GM21360 (cell line): ENCODE measurements at regions not wholly inside any gene's neighbourhood (a gene's known extent, or its start where the extent isn't known, plus 50 kb on each side); places are given as distances from the start of the nearest gene placed in this dataset.

Experiments
- ATAC-seq: cut with Tn5 transposase; IDR thresholded peaks from one replicate; pipeline ENCODE4 v1.9.1; 2021; ENCODE audit warnings: mild to moderate bottlenecking, moderate library complexity; ENCODE audit not compliant: unreplicated experiment

DNA sequence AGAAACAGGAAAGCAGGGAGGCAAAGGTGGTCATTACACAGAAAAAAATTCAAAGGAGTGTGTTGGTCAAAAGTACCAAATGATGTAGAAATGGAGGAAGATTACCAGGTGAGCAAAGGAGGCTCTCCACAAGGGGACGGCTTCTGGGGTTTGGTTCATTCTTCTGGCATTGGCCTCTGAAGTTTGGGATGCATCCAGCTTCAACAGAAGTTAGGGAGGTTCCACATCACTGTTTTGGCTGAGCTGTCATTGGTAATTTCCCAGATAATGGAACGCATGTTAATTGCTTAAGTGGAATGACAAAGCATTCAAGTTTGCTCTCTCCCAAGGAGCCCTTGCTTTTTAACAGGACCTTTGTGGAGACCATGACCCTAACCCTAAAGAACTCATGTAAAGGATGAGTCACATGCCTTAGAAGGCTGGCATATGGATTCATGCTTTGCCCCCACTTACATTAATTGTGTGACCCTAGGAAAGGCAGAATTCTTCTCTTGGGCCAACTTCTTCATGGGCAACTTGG is 398.6 kb downstream of the GPAM start:
- no peak for ATAC-seq

DNA sequence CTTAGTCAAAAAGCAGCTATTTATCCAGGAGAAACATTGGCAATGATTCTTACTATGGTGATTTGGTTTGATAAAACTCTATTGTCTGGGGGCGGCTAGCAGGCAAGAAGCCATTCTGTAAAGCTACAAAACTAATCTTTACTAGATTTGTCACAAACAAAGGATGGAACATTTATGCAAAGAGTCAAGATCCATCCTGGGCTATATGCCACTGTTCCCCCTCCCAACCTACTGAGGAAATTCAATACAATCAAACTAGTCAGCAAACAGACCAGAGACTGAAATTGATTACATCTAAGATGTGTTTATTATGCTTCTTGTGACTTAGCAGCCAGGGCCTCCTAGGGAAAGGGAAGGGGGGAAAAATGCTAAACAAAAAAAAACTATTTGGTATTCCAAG is 397.6 kb downstream of the GPAM start:
- no peak for ATAC-seq

DNA sequence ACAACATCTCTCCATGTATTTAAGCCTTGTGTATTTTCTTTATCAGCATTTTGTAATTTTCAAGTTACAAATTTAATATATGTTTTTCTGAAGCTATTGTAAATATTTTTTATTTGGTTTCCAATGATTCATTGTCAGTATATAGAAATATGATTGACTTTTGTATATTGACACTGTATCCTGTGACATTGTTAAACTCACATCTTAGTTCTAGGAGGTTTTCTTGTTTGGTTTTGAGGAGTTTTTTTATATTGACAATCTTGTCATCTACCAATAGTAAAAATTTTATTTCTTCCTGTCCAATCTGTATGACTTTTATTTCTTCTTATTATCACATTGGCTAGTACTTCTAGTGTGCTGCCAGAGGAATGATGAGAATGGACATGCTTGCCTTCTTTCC is 393.7 kb downstream of the GPAM start:
- no peak for ATAC-seq

DNA sequence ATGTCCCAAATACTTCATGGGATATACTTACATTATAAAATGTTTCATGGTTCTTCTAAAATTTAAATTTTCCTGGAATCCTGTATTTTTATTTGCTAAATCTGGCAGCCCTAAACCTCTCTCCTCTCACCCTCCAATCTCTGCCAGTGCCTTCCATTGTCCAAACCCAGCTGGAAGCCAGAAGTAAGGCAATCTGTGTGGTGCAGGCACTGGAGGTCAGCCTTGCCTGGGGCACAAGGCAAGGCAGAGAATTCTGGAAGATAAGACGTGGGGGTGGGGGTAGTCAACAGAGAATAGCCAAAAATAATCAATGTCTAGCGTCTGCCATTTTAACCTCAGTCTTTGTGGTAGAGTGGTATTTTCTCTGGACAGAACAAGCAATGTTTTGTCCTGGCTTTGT is 381.7 kb downstream of the GPAM start:
- no peak for ATAC-seq

DNA sequence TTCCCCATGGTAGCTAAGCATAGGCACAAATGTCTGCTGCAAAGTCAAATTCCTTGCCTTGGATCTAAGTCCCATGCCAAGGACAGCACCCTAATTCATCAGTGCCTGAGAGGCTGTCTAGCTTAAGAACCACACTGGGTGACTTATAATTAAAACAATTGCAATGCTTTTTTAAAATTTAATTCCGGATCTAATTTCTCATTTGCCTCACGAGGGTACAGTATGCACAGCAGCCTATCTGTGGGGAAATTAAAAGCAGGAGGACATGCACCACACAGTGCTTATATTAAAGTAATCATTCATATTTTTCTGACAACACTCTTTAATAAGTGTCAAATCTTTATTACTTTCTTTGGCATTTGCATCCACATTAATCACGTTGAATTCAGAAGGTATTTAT is 378.8 kb downstream of the GPAM start:
- ATAC-seq, result no peak

DNA sequence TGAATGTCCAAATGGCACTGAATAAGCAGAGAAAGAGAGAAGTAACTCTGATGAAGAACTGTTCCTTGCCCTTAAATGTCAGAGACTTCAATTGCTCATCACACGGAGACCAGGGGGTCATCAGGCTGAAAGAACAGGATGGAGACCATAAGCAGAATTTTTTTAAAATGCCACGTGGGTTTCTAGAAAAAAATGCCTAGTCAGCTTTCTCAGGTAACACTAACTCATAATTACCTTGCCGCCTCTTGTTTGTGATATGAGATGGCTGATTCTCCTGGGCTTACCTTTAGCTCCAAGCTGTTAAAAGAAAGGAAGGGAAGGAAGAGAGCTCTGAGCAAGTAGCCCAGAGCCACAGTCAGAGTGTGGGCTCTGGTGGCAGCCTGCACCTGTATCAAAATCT is 372.0 kb downstream of the GPAM start:
- ATAC-seq, result no peak

DNA sequence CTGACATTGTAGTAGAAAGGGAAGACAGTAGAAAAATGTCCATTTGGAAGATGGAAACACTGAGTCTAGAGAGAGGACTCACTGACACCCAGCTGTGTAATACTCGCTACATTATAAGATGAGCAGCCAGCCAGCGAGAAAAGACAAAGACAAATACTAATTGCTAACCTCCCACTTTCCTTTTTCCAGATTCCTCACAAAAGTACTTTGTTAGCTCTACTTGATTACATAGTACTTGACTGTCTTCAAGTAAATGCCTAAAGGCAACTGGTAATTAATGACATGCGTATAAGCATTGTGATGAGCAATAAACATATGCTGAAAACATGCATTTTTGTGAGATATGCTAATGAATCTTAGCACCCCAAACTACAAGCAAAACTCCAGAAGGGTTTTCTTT is 363.1 kb downstream of the GPAM start:
- ATAC-seq, result no peak

DNA sequence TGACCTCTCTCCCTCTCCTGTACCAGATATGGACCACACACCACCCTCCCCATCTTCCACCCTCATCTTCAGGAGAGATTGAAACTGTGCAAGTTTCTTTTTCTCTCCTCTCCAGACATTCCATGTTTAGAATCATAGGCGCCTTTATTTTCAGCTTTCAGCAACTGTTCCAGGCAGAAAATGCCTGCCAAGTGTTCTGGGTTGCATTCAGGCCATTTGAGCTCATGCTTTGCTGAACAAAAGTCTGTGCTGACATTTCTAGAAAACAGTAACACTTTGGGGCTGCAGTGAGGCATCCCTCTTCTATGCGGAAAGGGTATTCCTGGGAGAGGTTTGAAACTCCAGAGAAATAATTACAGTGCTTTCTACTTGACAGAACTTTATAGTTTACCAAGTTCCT is 361.7 kb downstream of the GPAM start:
- no peak for ATAC-seq

DNA sequence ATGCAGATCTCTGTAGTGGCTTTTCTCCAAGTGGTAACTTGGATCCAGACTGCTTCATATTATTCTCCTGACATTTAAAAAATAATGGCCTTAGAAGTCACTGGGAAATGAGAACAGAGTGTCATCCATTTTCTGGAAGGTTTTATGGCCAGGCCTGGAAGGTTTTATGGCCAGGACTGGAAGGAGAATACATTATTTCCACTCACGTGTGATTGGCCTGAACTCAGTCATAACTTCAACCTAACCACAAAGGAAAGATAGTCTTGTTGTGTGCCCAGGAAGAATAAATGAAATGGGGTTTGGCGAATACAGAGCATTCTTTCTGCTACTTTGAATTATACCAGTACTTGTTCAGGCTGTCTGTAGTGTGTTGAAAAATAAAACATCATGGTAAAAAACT is 360.9 kb downstream of the GPAM start:
- no peak for ATAC-seq

DNA sequence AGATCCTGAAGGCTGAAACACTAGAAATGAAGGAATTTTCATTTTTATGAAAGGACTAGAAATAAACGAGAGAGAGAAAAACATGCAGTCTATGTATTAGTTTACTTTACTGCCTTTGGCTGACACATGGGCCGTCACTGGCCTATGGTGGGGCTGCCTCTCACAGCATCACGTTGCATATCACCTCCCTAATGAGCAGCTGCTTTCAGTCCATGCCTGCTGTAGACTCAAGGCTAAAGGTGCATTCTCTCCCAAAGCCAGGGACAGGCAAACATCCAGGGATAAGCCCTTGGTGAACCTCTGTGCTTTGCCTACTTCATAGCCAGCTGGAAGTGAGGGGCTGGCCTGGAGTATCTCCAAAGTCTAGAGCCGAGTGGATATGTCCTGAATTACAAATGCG is 359.4 kb downstream of the GPAM start:
- no peak for ATAC-seq

DNA sequence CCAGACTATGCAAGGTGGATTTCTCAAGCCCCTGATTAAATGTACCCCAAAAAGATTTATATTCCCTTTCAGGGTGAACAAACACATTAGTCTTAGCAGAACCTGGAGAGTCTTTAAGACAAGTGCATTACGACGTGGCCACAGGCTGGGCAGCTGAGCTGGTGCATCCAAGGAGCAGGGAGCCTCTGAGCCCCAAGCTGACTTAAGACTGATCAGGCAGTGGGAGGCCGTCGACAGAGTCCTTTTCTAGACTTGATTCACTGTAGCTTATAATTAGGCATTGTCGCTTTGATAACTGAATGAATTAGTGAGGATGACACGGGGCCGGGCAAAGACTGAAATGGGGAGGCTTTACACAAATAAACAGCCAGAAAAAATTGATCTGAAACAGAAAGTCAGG is 353.2 kb downstream of the GPAM start:
- no peak for ATAC-seq

DNA sequence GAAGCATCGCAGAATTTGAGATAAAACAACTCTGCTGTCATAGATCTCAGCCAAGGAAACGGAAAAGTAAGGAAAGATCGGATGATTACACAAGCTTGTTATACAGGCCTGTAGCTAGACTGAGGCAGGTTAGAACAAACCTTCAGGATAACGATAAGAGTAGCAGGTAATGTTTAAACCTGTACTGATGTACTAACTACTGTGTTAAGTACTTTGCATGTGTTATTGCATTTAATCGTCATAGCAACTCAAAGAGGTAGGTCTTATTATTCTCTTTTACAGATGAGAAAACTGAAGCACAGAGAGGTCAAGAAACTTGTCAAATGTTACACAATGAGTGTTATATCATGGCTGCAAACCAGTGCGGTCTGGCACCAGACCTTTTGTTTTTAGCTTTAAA is 352.5 kb downstream of the GPAM start:
- ATAC-seq, result no peak

DNA sequence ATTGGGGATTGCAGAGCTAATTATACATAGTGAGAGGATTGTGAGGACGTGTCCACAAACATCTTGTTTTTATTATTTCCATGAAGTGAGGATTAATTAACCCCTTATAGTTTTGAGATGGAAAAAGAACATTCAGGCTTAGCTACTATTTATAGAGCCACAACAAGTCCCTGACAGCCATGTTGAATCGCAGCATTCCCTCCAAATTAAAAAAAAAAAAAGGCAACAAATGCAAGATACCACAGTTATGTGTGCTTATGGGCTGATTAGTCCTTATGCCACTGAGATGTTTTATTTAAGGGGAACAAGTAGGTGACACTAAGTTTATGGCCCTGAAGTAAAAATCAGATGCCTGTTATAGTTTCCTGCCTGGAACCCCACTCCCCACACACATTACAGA is 350.3 kb downstream of the GPAM start:
- no peak for ATAC-seq

DNA sequence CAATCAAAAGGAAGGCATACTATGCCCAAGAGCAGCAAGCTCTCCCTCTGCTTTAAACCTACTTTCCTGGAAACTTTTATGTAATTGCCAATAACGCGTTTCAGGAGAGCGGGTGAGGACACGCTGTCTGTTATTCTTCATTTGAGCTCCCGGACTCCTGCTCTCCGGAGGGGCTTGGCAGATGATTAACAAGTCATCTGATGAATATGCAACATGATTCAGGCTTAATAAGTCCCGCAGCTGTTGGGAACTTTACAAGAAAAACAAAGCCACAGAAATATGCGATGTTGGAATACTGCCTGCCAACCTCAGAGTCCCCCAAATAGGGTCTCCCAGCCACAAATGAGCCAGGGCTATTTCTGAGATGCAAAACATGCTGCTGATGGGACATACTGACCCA is 348.0 kb downstream of the GPAM start:
- ATAC-seq, result no peak

DNA sequence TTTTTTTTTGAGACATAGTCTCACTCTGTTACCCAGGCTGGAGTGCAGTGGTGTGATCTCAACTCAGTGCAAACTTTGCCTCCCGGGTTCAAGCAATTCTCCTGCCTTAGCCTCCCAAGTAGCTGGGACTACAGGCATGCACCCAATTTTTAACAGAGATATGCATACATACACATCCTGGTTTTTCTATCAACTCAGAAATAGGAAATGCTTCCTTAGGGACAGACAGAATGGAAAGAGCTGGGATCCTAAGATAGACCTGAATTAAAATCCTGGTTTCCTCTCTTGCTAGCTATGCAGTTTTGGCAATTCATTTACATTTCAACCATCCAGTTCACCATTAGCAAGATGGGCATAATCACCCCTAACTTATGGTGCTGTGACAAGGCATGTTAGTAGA is 347.5 kb downstream of the GPAM start:
- ATAC-seq, result no peak

DNA sequence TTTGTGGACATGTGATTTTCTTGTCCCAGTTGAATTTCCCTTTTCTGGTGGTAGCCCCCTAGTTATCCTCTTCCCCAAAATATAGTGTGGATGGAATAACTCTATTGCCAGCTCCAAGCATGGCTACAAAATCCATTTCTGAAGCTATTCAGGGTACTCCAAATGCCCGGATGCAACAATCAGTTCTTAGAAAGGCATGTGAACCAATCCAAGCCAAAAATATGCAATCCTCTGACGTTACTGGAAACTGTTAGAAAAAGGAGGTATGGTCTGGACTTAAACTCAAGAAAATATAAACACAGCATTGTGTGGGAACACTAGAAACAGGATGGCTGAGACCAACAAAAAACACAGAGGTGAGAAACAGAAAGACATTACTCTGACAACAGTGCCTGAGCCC is 347.0 kb downstream of the GPAM start:
- no peak for ATAC-seq

DNA sequence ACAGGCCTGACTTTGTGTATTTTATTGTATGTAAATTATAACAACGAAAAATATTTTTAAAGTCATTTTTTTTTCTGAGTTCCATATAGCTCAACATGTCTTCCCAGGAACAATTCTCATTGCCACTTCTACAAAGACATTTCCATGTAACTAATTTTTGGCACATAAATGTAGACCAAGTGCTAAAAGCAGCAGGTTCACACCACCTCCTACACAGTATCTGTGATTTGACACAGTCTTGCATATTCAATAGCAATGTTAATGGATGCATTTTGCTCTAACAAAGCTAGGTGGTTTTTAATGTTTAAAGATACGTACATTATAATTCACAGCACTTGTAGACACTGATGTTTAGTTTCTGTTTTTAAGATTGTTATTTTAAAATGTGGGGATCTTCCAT is 346.5 kb downstream of the GPAM start:
- ATAC-seq, result no peak

DNA sequence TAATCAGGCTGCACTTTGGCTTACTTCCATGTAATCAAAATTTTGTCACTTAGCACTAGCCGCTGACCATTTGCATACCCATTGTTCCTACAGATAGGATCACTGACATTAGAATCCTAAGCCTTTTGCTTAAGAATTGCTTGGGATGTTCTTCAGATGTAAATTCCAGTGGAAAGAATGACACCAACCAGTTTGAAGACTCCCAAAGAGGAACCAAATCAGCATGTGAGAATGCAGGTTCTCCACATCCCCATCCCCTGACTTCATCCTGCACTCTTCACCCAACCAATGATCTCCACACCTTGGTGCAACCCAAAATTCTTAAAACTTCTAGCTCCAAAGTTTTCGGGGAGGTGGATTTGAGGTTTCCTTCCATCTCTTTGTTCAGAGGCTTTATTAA is 345.6 kb downstream of the GPAM start:
- ATAC-seq, result no peak

DNA sequence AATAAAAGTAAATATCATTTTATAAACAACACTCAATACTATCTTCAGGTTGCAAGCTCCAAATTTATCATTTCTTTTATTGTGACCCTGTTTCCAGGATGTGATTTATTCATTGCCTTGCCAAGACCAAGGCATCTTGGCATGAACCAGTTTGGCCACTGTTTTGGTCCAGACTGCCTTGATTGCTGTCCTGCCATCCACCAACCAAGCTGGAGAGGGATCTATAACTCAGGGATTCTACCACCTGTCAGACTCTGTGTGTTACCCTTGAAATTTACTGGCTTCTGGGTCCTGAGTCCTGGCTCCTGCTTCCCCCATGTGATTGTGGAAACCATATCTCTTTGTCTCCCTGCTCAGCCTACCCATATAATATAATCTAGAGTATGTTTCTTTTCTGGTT is 343.0 kb downstream of the GPAM start:
- no peak for ATAC-seq

DNA sequence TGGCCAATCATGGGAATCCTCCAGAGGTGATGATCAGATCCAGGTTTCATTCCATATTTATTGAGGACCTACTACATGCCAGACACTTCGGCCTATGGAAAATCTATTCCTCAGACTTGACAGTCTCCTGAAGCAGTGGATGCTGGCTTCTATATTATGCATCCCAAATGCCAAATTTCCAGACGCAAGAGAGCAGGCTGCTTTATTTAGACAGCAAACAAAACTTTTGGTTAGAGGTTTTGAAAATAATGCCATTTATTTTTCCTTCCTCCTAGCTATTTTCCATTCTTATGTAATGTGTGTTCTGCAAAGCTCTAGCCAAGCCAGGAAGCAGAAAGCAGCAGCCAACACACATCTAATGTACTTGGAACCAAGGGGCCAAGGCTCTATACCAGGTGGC is 330.8 kb downstream of the GPAM start:
- no peak for ATAC-seq

DNA sequence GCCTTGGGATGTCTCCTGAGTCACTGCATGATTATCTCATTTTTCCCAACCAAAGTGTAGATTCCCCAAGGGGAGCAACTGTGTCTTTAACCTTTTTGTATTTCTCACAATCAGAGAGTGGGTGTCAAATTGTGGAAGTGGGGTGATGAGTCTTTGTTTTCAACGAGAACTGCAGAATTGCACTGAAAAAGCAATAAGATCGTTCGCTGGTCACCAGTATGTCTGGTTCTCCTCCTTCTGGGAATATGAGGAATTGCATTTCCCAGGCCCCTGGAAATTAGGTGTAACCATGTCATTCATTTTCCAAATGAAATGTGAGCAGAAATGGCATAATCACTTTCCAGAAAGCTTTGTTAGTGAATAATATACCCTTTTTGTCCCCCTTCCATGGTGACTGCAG is 326.9 kb downstream of the GPAM start:
- ATAC-seq, result no peak

DNA sequence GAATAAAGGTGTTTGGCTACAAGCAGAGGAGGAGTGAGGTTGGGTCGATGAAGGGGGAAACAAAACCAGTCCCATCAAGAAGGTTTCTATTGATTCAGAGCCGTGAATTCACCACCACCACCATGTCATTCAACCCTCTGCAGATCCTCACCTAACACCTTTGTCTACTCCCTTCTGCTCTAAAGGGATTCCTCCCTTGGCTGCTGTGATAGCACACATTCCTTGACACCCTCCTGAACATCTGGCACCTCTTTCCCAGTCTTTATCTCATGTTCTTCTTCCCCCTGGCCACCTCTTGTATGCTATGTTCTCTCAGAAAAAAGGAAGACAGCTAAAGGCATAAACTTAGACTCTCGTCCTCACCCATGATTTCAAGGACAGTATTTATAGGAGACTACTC is 318.0 kb downstream of the GPAM start:
- ATAC-seq, result no peak

DNA sequence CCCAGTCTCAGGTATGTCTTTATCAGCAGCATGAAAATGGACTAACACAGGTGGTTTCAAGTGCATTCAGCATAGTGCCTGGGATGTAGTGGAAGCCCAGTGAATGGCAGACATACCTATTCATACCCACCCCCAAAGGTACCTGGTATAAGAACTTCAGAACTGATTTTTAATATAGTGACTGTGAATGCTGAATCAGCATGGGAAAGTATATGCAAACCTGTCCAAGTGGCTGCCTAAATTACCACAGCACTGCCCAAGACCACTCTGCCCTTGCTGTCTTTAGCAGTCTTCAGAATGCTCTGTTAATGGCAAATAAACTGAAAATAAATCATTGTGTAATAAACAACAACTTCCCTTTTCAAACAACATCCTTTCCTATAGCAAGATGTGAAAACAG is 312.1 kb downstream of the GPAM start:
- ATAC-seq, result no peak

DNA sequence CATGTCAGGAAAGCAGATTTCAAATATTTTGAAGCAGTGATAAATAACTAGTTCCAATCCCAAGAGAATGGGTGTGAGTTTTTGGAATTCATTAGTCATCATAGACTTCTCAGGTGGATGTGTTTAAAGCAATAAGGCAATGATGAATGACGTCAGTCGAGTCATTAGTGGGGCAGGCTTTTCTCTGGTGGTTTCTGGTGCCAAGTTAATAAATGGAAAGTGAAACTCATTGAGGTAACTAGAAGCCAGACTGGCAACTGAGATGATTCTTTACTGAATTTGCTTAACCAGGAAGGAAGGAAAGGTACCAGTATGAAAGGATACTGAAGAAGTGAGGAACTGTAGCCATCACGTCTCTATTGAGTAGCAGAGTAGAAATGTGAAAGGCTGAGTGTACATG is 311.0 kb downstream of the GPAM start:
- ATAC-seq, result no peak
